HG03103 (cell line): ENCODE measurements at regions not wholly inside any gene's neighbourhood (a gene's known extent, or its start where the extent isn't known, plus 50 kb on each side); places are given as distances from the start of the nearest gene placed in this dataset.

ENCODE experiments used
- ATAC-seq: cut with Tn5 transposase; IDR thresholded peaks from one replicate; pipeline ENCODE4 v1.9.1; 2021; ENCODE audit warnings: low read depth; ENCODE audit not compliant: unreplicated experiment

DNA sequence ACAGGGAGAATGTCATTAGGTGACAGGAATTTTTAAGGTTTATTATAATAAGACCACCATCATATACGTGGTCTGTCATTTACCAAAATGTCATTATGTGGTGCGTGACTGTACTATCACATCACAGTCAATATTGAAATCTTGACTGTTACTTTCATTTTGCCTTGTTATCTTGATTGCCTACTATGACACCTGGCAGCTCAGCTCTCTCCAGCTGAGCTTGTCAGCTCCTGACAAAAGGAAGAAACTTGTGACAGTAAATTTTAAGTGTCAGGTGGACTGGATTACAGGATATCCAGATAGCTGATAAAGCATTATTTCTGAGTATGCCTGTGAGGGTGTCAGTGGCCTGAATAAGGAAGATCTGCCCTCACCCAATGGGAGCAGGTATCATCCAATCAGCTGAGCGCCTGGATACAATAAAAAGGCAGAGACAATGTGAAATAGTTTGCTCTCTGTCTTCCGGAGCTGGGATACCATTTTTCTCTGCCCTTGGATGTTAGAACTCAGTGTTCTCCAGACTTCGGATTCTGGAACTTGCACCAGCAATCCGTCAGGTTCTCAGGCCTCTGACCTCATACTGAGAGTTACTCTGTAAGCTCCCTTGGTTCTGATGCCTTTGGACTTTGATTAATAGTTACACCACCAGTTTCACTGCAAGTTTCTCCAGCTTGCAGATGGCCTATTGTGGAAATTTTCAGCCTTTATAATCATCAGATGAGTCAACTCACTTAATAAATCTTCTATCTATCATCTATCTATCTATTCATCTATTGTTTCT, 1454.7 kb upstream of the IGFBP7 start:
- ATAC-seq: no peak

DNA sequence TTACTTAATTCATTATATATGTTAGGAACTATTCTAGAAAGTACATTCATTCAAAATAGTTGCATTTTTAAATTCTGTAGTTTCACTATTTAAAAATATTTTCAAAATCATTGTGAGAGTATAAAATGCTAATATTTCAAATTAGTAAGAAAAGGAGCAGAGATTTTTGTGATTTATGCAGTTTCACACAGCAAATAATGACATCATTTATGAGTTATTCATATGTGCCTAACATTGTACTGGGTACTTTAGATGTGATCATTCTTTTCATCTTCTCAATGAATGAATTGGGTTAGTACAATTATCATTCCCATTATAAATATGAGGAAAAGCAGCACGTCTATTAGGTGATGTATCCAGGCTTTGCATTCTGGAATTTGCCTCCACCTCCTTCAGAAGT, 1451.0 kb upstream of the IGFBP7 start:
- ATAC-seq: no peak

DNA sequence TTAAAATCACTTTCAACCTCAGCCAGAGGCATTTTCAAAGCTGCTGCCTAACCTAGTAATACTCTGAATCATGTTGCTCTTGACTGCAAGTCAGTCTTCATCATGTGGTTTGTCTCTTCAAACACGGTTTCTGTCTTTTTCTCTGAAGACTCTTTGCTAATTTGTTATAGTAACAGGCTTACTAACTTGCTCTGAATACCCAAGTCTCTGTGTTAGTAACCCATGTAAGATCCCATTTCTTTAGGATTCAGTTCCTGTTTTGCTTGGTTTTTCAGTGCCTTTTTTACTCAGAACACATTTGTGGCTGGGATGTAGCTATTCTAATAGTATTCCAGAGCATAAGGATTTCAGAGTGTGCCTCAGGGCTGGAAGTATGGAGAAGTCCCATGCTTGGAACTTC, 1450.6 kb upstream of the IGFBP7 start:
- no peak for ATAC-seq

DNA sequence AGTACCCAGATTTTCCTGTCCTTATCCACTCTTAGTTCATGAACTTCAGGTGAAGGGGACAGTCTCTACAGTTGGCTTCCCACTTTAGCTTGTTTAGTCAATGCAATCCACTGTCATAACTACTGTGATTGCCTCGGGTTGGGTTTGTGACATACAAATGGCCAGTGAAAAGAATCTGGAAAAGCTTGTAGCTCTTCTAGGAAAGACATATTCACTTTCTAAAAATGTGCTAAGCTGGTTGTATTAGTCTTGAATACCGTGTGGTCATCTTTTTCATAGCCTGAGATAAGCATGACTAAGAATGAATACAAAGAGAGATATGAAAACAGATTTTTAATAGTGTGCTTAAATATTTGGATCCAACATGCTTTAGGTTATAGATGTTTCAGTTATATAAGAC, 1443.5 kb upstream of the IGFBP7 start:
- no peak for ATAC-seq

DNA sequence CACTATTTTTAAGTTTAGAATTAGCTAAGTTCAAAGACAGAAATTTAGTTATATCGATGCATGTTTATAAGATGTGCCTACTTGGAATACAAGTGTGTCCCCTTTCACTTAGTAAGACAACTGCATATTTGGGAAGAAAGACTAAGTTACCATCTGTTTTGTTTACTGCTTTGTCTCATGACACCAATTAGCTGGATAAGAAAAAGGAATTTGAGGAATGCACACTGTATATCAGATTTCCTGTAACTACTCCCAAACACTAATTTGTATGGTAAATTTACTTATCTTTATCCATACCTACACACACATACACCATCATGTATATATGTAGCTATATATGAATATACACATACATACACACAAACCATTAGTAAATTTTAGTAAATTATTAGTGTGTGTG, 1442.8 kb upstream of the IGFBP7 start:
- no peak for ATAC-seq

DNA sequence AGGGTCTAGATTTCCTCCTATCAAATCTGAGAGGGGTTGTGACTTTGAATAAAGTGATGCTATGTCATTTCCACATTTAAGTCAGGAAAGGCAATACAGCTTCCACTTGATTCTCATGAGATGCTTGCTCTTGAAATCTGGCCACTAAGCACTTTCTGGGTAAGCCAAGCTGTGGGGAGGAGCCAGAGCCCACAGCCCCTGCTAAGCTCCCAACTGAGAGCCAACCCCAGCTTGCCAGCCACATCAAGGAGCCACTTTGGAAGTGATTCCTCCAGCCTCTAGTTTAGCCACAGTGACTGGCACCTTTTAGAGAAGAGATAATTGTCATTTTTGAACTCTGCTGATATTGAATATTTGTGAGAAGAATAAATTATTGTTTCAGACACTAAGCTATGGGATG, 1441.5 kb upstream of the IGFBP7 start:
- no peak for ATAC-seq

DNA sequence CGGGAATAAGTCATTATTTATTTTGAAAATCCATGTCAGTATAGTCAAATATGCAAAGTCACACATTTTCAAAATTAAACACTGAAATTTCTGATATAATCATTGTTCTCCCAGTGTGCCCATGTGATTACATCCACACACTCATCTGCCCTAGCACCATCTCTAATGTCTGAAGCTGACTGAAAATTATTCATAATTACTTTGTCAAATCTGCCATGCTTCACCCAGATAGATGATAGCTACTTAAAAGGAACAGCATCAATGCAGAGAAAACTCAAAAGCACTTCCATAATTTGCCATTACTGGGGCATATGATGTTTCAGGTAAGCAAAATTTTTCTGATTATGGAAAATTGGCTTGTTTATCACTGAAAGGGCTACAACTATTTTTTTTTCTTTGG, 1433.3 kb upstream of the IGFBP7 start:
- no peak for ATAC-seq

DNA sequence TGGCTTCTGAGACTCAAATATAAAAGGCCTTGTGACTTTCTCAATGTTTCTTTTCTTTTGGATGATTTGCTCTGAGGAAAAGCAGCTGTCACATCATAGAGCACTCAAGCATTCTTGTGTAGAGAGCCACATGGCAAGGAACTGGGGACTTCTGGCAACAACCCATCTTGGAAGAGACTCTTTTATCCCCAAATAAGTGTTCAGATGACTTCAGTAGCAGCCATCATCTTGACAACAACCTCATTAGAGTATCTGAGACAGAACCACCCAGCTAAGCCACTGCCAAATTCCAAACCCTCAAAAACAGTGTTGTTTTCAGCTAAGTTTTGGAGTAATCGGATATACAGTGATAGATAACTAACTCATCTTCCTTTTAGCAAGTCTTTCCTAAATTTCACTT, 1431.7 kb upstream of the IGFBP7 start:
- no peak for ATAC-seq

DNA sequence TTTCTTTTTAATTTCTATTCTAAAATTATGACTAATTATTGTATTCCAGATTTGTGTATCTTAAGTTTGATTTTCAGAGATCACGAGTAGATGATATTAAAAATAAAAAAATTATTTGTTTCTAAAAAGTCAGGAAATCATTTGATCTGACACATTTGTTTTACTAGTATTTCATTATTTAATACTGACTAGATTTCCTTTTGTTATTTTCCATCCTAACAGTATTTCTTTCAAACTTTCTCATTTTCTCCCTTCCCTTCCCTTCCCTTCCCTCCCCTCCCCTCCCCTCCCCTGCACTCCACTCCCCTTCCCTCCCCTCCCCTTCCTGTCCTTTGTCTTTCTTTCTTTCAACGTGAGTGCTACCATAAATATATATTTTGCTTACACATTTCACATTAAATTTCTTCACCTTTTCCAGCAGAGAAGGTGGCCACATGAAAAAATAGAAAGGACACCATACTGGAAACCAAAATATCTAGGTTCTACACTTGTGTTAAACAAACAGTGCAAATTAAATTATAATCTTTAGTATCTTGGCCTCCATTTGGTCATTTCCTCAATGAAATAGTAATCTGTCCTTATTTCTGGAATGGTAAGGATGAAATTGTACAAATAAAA, 1412.7 kb upstream of the IGFBP7 start:
- no peak for ATAC-seq

DNA sequence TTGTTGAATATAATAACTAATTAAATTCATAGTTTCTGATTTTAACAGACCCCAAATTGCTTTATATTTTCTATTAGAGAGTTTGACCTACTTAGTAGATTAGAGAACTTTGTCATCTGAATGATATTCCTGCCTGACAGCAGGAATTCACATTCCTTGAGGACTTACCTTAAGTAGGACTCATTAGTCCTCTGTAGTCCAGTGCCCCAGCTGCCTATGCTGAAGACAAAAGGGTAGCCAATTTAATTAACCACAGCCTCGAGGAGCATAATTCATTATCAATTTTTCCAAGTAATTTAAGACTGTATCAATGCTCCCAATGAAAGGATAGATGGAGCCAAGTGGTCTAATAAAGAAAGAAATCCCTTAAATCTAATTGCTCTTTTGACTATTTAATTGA, 1405.0 kb upstream of the IGFBP7 start:
- no peak for ATAC-seq

DNA sequence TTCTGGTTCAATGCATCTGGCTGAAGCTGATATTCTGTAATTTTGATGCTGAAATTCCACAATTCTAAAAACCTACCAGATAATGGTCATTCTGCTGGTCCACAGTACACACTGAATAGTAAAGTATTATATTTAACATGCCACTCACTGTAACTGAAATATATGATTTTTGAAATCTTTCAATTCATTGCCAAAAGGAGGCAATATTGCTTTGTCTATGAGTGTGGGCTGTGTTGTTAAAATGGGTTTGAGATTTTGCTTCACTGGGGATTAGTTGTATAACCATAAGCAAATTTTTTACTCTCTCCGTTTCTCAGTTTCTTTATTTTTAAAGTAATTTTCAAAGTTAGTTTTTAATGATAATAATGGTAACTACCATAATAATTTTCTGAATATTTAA, 1404.1 kb upstream of the IGFBP7 start:
- ATAC-seq: no peak

DNA sequence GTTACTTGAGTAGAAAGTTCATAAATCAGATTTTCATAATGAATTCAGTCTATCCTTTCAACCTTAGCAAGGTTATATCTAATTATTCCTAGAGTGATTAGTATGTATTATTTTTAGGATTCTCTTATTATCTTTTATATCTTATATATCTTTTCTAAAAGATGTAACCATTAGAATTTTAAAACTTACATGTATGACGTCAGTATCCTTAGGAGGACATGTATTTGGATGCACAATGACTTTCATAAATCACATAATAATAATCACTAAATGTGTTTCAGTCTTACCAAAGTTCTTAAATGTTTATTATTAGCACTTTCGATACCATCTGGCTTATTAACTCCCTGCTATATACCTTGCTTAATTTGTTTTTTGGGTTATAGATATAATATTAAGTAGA, 1400.5 kb upstream of the IGFBP7 start:
- ATAC-seq: no peak

DNA sequence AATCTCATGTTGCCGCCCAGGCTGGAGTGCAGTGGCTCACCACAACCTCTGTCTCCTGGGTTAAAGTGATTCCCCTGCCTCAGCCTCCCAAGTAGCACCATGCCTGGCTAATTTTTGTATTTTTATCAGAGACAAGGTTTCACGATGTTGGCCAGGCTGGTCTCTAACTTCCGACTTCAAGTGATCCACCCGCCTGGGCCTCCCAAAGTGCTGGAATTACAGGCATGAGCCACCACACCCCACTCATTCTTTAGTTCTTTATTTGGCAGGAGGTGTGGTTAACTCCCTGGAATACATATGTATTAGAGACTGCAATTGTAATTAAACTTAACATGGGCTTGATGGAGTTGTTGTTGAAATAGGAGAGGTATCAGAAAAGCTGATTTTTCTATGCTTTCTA, 1396.9 kb upstream of the IGFBP7 start:
- no peak for ATAC-seq

DNA sequence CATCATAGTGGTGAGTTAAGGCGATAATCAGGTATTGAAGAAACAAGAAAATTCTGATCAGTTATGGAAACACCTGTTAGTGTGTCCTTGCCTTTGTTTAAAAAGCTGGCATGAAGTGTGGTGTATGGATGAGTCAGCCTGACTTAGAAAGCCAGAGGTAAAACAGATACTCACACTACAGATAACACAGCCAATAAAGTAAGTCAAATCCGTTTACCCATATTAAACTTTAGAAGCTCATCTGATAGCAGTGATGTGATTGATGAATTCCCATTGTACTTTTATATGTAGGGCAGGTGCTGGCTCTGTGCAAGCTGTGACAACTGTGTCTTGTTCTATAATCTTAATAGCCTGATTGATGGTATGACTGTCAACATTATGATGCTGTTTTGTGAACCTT, 1392.7 kb upstream of the IGFBP7 start:
- ATAC-seq: no peak

DNA sequence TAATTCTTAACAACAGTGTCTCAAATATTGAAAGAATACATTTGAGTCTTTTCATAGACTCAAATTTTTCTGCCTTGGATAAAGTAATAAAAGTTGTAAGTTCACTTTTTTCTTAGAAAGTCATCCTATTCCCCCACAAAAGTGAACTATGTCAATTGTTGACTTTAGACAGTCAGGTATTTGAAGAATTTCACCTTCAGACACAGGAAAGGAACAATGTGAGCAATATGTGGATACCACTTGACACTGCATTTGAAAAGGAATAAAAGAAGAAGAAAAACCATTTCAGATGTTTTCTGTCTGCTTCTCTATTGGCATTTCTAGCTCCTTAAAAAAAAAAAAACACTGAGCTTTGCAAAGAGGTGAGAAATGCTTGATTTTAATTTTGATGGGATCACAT, 1389.0 kb upstream of the IGFBP7 start:
- no peak for ATAC-seq

DNA sequence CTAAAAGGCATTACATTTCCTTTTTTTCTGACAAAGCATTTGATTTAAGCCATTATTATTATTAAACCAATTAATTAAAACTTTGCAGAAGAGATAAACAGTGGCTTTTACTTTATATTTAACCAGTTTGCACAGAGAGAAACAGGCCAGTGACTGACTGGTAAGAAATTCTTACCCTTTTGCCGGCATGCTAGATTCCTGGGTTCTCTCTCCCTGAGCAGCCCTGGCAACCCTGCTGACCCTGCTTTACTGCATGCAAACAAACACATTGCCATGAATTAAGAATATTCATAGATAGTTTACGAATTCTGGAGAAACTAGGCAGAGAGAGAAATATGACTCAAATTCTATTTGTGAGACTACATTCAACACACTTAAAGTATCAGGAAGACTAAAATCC, 1381.4 kb upstream of the IGFBP7 start:
- ATAC-seq: no peak

DNA sequence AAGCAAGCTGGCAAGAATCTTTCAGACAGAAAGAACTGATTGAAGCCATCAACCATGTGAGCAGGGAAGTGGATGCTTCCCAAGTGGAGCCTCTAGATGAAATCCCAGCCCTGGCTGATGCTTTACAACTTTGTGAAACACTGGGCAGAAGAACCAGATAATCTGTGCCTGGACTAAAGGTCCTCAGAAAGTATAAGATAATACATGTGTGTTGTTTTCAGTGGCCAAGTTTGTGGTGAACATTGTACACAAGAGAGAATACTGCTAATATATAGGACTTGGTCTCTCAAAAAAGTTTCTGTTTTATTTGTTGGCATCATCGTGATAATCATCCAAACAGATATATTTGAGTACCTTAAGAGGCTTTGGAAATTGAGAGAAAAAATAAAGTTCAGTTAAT, 1367.8 kb upstream of the IGFBP7 start:
- ATAC-seq: no peak

DNA sequence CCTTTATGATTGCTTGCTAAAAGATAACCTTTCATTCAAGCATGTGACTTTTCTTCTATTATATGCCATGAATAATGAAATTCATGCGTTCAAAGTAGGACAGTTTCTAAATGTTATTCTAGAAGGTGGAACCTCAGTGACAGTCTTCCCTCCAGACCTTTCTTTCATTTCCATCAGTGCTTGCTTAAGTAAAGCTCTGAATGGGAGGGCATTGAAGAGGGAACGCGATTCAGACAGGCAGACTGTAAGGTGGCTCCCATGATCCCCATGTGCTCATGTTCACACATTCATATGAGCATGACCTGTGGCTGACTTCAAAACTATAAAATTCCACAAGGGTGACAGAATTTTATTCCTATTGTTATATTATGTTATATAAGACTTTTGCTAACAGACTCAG, 1367.3 kb upstream of the IGFBP7 start:
- no peak for ATAC-seq

DNA sequence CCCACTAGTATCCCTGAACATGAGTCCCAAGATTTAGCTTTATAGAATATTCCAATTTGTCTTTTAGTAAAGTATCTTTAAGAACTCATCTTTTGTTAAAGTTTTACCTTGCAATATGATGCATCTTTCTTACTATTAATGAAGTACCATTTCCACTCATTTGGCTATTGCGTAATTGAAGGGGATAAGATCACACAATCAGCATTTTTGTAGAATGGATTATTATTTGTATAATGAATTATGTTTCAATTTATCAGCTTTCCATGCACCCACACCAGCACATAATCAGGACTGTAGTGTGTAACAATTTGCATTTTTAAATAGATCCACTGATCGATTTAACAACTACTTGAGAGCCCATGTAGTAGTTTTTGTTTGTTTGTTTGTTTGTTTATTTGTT, 1364.9 kb upstream of the IGFBP7 start:
- no peak for ATAC-seq

DNA sequence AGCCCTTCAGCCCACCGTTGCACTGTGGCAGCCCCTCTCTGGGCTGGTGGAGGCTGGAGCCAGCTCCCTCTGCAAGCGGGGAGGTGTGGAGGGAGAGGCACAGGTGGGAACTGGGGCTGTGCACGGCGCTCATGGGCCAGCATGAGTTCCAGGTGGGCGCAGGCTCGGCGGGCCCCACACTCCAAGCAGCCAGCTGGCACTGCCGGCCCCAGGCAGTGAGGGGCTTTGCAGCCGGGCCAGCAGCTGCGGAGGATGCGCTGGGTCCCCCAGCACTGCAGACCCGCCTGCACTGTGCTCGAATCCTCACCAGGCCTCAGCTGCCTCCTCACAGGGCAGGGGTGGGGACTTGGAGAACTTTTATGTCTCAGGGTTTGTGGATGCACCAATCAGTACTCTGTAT, 1354.8 kb upstream of the IGFBP7 start:
- ATAC-seq: no peak

DNA sequence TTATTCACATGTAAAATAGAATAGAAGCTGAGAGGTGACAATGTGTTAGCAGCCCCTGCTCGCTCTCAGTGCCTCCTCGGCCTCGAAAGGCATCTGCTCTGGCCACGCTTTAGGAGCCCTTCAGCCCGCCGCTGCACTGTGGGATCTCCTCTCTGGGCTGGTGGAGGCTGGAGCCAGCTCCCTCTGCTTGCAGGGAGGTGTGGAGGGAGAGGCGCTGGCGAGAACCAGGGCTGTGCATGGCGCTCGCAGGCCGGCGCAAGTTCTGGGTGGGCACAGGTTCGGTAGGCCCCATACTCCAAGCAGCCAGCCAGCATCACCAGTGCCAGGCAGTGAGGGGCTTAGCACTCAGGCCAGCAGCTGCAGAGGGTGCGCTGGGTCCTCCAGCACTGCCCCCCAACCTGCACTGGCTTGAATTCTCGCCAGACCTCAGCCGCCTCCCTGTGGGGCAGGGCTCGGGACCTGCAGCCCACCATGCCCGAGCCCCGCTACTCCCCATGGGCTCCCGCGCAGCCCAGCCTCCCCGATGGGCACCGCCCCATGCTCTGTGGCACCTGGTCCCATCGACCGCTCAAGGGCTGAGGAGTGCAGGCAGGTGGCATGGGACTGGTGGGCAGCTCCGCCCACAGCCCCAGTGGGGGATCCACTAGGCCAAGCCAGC, 1346.7 kb upstream of the IGFBP7 start:
- ATAC-seq: no peak

DNA sequence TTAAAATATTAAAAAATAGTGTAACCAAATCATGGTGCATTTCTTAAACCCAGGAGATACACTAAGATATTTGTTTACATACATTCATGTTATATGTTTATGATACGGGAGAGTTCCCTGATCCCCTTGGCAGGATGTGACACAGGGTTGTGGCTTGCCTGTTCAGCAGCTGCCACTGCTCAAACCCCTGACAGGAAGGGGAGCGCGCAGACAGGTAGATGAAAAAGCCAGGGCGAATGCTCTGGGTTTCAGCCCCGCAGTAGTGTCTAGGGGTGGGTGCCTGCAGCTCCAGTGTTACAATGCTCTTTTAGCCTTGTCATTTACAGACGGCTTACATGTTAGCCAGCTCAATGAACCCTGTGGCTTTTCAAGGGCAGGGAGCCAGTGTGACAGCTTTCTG, 1343.8 kb upstream of the IGFBP7 start:
- ATAC-seq: no peak
